MM.1S (cell line): ENCODE measurements at regions not wholly inside any gene's neighbourhood (a gene's known extent, or its start where the extent isn't known, plus 50 kb on each side); places are given as distances from the start of the nearest gene placed in this dataset.
"Not testable (repeated sequence)": the region's sequence is repeated elsewhere in the genome, so short reads cannot be mapped to it uniquely, and the experiment has no call there.

Experiments used
- DNase-seq: peaks from one replicate; pipeline ENCODE4 v3.0.0-alpha.2; 2015
- H2AFZ ChIP-seq: fragments of 300-600 bp; sonication (generic); 2 replicates; pipeline ENCODE4 v1.6.0; 2016; ENCODE audit warnings: antibody characterized with exemption, low read length
- H3F3A ChIP-seq: fragments of 300-600 bp; sonication (generic); 2 replicates; pipeline ENCODE4 v1.6.1; 2016; ENCODE audit warnings: mild to moderate bottlenecking, antibody characterized with exemption, low read length, moderate library complexity, mixed read lengths; ENCODE audit not compliant: insufficient read depth
- H3K27ac ChIP-seq: fragments of 300-600 bp; sonication (generic); 2 replicates; pipeline ENCODE4 v1.5.1; 2016; ENCODE audit warnings: mild to moderate bottlenecking, low read length
- H3K27me3 ChIP-seq: fragments of 300-600 bp; sonication (generic); replicated peaks from 2 replicates; pipeline ENCODE4 v1.6.0; 2016; ENCODE audit warnings: low read length; ENCODE audit not compliant: insufficient read depth
- H3K36me3 ChIP-seq: fragments of 300-600 bp; sonication (generic); replicated peaks from 2 replicates; pipeline ENCODE4 v1.6.1; 2016; ENCODE audit warnings: mild to moderate bottlenecking, low read length, mixed read lengths; ENCODE audit not compliant: insufficient read depth
- H3K4me1 ChIP-seq: fragments of 300-600 bp; sonication (generic); 2 replicates; pipeline ENCODE4 v1.6.1; 2016; ENCODE audit warnings: low read length, mixed read lengths
- H3K4me2 ChIP-seq: fragments of 300-600 bp; sonication (generic); 2 replicates; pipeline ENCODE4 v1.6.0; 2016; ENCODE audit warnings: low read depth, low read length
- H3K4me3 ChIP-seq: fragments of 300-600 bp; sonication (generic); 2 replicates; pipeline ENCODE4 v1.5.1; 2016; ENCODE audit warnings: low read length, mixed read lengths
- H3K79me2 ChIP-seq: fragments of 300-600 bp; sonication (generic); 2 replicates; pipeline ENCODE4 v1.6.1; 2016; ENCODE audit warnings: mixed run types, low read length, mixed read lengths
- H3K9ac ChIP-seq: fragments of 300-600 bp; sonication (generic); 2 replicates; pipeline ENCODE4 v1.6.1; 2016; ENCODE audit warnings: low read length, mixed read lengths
- H3K9me2 ChIP-seq: fragments of 300-600 bp; sonication (generic); replicated peaks from 2 replicates; pipeline ENCODE4 v1.6.1; 2016; ENCODE audit warnings: mild to moderate bottlenecking, low read length, mixed read lengths; ENCODE audit not compliant: insufficient read depth
- H3K9me3 ChIP-seq: fragments of 300-600 bp; sonication (generic); replicated peaks from 2 replicates; pipeline ENCODE4 v1.6.1; 2016; ENCODE audit warnings: mild to moderate bottlenecking, low read length, mixed read lengths; ENCODE audit not compliant: insufficient read depth
- H4K20me1 ChIP-seq: fragments of 300-600 bp; sonication (generic); 2 replicates; pipeline ENCODE4 v1.6.1; 2016; ENCODE audit warnings: mild to moderate bottlenecking, low read length, moderate library complexity, mixed read lengths; ENCODE audit not compliant: insufficient read depth
- EZH2 ChIP-seq: fragments of 300-600 bp; sonication (generic); optimal IDR thresholded peaks from 2 replicates; pipeline ENCODE3; 2017; ENCODE audit warnings: low read depth, mild to moderate bottlenecking, antibody characterized with exemption, low read length, mixed read lengths
- EZH2phosphoT487 ChIP-seq: fragments of 300-600 bp; sonication (generic); IDR thresholded peaks from 2 replicates; pipeline ENCODE4 v1.6.1; 2018; ENCODE audit warnings: antibody characterized with exemption, low read length
- TF ChIP-seq, protein P1 (sequence below): fragments of 300-600 bp; sonication (generic); IDR thresholded peaks from 2 replicates; pipeline ENCODE4 v1.5.1; 2016; ENCODE audit warnings: antibody characterized with exemption, low read length, mixed read lengths

DNA sequence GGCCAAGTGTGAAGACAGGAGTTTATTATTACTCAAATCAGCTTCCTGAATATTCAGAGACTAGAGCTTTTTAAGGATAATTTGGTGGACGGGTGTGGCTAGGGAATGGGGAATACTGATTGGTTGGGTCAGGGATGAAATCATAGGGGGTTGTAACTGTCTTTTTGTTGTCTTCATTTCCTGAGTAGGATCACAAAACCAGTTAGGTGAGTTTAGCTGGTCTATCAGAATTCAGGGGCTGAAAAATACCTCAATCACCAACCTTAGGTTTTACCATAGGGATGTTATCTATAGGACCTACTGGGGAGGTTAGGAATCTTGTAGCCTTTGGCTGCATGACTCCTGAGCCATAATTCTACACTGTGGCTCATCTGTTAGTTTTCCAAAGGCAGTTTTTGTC lies 235.8 kb downstream of the YTHDC2 start:
- no peak overlapping the region for H3K4me3 ChIP-seq
- no peak overlapping the region for H2AFZ ChIP-seq
- H3K9me3 ChIP-seq: no peaks in the 10 kb centered on the region
- no peaks in the 10 kb centered on the region for H3F3A ChIP-seq
- no peak overlapping the region for H3K27ac ChIP-seq
- DNase-seq: no peak
- no peaks in the 10 kb centered on the region for H3K79me2 ChIP-seq
- H3K36me3 ChIP-seq: no peaks in the 10 kb centered on the region
- TF ChIP-seq EZH2phosphoT487 (no peak), EZH2 (no peak)
- TF ChIP-seq, protein P1, sequence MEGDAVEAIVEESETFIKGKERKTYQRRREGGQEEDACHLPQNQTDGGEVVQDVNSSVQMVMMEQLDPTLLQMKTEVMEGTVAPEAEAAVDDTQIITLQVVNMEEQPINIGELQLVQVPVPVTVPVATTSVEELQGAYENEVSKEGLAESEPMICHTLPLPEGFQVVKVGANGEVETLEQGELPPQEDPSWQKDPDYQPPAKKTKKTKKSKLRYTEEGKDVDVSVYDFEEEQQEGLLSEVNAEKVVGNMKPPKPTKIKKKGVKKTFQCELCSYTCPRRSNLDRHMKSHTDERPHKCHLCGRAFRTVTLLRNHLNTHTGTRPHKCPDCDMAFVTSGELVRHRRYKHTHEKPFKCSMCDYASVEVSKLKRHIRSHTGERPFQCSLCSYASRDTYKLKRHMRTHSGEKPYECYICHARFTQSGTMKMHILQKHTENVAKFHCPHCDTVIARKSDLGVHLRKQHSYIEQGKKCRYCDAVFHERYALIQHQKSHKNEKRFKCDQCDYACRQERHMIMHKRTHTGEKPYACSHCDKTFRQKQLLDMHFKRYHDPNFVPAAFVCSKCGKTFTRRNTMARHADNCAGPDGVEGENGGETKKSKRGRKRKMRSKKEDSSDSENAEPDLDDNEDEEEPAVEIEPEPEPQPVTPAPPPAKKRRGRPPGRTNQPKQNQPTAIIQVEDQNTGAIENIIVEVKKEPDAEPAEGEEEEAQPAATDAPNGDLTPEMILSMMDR: no peak
- no peaks in the 10 kb centered on the region for H3K9me2 ChIP-seq
- no peaks in the 10 kb centered on the region for H4K20me1 ChIP-seq
- no peak overlapping the region for H3K4me2 ChIP-seq
- H3K27me3 ChIP-seq: no peaks in the 10 kb centered on the region
- H3K4me1 ChIP-seq: no peaks in the 10 kb centered on the region
- no peak overlapping the region for H3K9ac ChIP-seq

DNA sequence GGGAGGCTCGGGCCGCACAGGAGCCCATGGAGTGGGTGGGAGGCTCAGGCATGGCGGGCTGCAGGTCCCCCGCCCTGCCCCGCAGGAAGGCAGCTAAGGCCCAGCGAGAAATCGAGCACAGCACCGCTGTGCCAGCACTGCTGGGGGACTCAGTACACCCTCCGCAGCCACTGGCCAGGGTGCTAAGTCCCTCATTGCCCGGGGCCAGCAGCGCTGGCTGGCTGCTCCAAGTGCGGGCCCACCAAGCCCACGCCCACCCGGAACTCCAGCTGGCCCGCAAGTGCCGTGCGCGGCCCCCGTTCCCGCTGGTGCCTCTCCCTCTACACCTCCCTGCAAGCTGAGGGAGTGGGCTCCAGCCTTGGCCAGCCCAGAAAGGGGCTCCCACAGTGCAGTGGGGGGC lies 239.7 kb downstream of the YTHDC2 start:
- H3K27ac ChIP-seq, H3K9me2 ChIP-seq, H3K79me2 ChIP-seq, DNase-seq, H4K20me1 ChIP-seq, H3K9ac ChIP-seq, H3K36me3 ChIP-seq, H3K4me1 ChIP-seq, H3F3A ChIP-seq, H3K4me3 ChIP-seq, H3K9me3 ChIP-seq, H3K27me3 ChIP-seq, H2AFZ ChIP-seq, H3K4me2 ChIP-seq: not testable (repeated sequence)

DNA sequence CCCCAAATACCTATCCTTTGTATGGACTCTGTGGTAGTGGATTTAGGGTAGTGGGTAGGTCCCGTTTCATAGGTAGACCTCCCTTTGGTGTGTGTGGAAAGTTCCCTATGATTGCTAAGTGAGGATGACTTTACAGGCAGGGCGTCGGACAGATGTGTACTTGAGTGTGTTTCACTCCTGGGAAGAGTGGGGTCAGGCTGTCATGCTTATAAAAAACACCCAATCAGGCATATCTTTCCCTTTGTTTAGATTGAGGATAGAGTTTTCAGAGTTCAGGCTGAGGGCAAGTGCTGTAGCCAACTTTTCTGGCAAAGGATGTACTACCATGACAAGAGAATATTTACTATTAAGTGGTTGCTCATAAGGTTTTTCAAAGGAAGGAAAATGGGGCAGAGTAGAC lies 242.0 kb downstream of the YTHDC2 start:
- H3K9me3 ChIP-seq: no peaks in the 10 kb centered on the region
- H2AFZ ChIP-seq: no peak overlapping the region
- H3K4me3 ChIP-seq: no peak overlapping the region
- no peak overlapping the region for H3K4me2 ChIP-seq
- TF ChIP-seq EZH2phosphoT487 (no peak), EZH2 (no peak)
- TF ChIP-seq, protein P1: no peak
- H3F3A ChIP-seq: no peaks in the 10 kb centered on the region
- no peaks in the 10 kb centered on the region for H3K36me3 ChIP-seq
- H3K9me2 ChIP-seq: no peaks in the 10 kb centered on the region
- no peak for DNase-seq
- no peaks in the 10 kb centered on the region for H3K4me1 ChIP-seq
- H3K79me2 ChIP-seq: no peaks in the 10 kb centered on the region
- H3K27ac ChIP-seq: no peak overlapping the region
- no peak overlapping the region for H3K9ac ChIP-seq
- H3K27me3 ChIP-seq: no peaks in the 10 kb centered on the region
- H4K20me1 ChIP-seq: no peaks in the 10 kb centered on the region

DNA sequence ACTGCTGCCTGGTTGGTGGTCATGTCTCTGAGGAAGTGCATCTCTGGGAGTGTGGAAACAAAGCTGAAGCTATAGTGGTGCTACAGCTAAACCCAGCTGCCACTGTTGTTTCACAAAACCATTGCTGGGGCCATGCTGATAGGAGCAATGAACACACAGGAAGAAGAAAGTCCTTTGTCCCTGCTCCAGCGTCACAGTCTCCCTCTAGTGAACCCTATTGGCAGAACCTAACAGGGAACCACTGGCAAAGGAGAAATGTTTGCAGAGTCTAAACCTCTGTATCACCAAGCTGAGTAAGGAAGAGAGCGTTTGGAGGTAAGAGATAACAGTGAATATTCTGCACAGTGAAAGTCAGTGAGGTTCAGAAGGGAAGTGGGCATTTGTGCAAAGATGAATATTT lies 244.0 kb downstream of the YTHDC2 start:
- H3K79me2 ChIP-seq: no peaks in the 10 kb centered on the region
- H3K27ac ChIP-seq: no peak overlapping the region
- H4K20me1 ChIP-seq: no peaks in the 10 kb centered on the region
- H3K27me3 ChIP-seq: no peaks in the 10 kb centered on the region
- H3K9ac ChIP-seq: no peak overlapping the region
- TF ChIP-seq EZH2phosphoT487 (no peak), EZH2 (no peak)
- TF ChIP-seq, protein P1: no peak
- no peak for DNase-seq
- no peaks in the 10 kb centered on the region for H3K9me3 ChIP-seq
- no peaks in the 10 kb centered on the region for H3F3A ChIP-seq
- no peaks in the 10 kb centered on the region for H3K9me2 ChIP-seq
- H3K4me2 ChIP-seq: no peak overlapping the region
- no peaks in the 10 kb centered on the region for H3K36me3 ChIP-seq
- no peaks in the 10 kb centered on the region for H3K4me1 ChIP-seq
- no peak overlapping the region for H2AFZ ChIP-seq
- H3K4me3 ChIP-seq: no peak overlapping the region
